CD1c-positive myeloid dendritic cell (primary cell): ENCODE measurements at regions not wholly inside any gene's neighbourhood (a gene's known extent, or its start where the extent isn't known, plus 50 kb on each side); places are given as distances from the start of the nearest gene placed in this dataset.

Experiments
- DNase-seq: peaks from one replicate; pipeline ENCODE4 v3.0.0-alpha.2; 2016; ENCODE audit errors: extremely low spot score

GRCh38 chr1:23615423-23615822 lies 56.1 kb upstream of the ID3 start:
- no peak for DNase-seq

GRCh38 chr1:23614032-23614660 lies 54.8 kb upstream of the ID3 start:
- DNase-seq, result no peak

- no peak for DNase-seq
Measured at GRCh38 chr1:23613191-23614031, 54.1 kb upstream of the ID3 start.

GRCh38 chr1:23611601-23612327 lies 52.5 kb upstream of the ID3 start:
- DNase-seq, result no peak

GRCh38 chr1:23610677-23611076 lies 51.4 kb upstream of the ID3 start:
- no peak for DNase-seq

- DNase-seq, result no peak
Measured at GRCh38 chr1:23609971-23610370, 50.7 kb upstream of the ID3 start.
